ENCODE measurements at regions not wholly inside any gene's neighbourhood (a gene's known extent, or its start where the extent isn't known, plus 50 kb on each side); places are given as distances from the start of the nearest gene placed in this dataset.

DNA sequence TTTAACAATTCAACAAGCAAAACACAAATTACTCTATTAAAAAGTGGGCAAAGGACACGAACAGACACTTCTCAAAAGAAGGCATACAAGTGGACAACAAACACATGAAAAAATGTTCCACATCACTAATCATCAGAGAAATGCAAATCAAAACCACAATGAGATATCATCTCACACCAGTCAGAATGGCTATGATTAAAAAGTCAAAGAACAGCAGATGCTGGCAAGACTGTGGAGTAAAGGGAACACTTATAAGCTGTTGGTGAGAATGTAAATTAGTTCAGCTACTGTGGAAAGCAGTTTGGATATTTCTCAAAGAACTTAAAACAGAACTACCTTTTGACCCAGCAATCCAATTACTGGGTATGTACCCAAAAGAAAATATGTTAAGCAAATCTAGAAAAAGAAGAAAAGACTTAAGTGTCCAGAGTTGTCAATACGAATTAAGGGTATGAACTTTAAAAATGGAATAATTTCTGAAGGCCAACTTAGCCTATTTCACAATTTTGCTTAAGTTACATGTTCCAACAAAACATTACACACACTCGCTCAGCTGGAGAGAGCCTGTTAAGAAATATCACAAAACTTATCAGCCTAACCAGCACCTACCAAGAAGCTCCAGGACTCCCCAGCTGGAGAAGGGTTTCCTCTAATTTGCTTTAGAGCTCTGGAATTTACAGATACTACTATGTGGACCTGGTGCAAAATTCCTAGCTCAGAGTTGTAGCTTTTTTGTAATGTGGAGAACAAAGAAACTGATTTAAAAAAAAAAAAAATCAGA is 232.1 kb downstream of the DUSP10 start:
- no peaks in the 10 kb centered on the region for H3K36me3 ChIP-seq
- H3K4me3 ChIP-seq: no peak overlapping the region
- ATAC-seq (no peak), DNase-seq (no peak), FAIRE-seq (no peak)
- H3K9me3 ChIP-seq: no peaks in the 10 kb centered on the region
- H3K4me1 ChIP-seq: no peaks in the 10 kb centered on the region
- no peak overlapping the region for H3K27ac ChIP-seq
- H3K27me3 ChIP-seq: no peaks in the 10 kb centered on the region
- no peak for TF ChIP-seq CTCF (IDR thresholded peaks at IDR 0.05)
- WGBS, 2 donors: 71 to 74% methylated on average over 3 of the region's 3 CpGs
- intact Hi-C loops (cut with DNase I): no loop called here

DNA sequence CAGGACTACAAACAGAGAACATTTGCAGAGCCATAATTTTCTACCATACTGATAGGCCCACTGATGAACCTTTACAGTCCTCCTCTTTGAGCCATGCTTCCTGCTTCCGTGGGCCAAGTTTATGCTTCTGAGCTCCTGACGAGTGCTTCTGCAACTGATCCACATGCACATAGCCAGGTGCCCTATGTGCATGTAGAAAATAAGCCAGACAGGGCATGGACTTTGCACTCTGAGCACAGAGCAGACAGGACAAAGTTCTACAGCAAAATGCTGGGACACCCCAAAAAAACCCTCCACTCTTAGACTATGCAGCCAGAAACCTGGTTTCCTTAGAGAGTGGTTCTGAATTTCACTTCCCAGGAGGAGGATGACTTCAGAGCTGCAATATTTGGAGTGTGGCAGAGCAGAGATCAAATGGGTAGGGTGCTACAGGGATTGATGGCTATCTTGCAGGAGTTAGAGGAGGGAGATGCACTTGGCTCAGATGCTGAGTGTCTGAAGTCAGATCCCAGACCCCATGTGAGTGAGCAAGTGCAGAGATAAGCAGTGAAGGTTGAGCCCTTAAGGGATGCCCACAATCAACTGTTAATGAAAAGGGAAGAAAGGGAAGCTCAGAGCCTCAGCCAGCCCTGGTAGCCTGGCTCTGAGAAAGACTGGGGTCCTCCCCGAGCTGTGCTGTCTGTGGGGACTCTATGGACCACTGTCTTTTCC is 230.9 kb downstream of the DUSP10 start:
- Histone ChIP-seq H3K36me3 (no peaks in the 10 kb centered on the region), H3K27ac (no peak overlapping the region), H3K4me3 (no peak overlapping the region), H3K4me1 (no peaks in the 10 kb centered on the region), H3K27me3 (no peaks in the 10 kb centered on the region), H3K9me3 (no peaks in the 10 kb centered on the region)
- ATAC-seq (peak in 1 of 4 donors; percentile 25), FAIRE-seq (no peak), DNase-seq (no peak)
- WGBS, 2 donors: 39 to 52% methylated on average over 3 of the region's 3 CpGs
- intact Hi-C loops (cut with DNase I): no loop called here
- no peak for TF ChIP-seq CTCF (IDR thresholded peaks at IDR 0.05)

GRCh38 chr1:221511797-221512196 is 230.1 kb downstream of the DUSP10 start:
- Histone ChIP-seq H3K4me3 (no peak overlapping the region), H3K36me3 (no peaks in the 10 kb centered on the region), H3K27ac (no peak overlapping the region), H3K4me1 (no peaks in the 10 kb centered on the region), H3K9me3 (no peaks in the 10 kb centered on the region), H3K27me3 (no peaks in the 10 kb centered on the region)
- DNase-seq (no peak), ATAC-seq (no peak), FAIRE-seq (no peak)
- no peak for TF ChIP-seq CTCF (IDR thresholded peaks at IDR 0.05)
- 53 to 63% methylated on average over 3 of the region's 3 CpGs for WGBS, 2 donors
- intact Hi-C loops (cut with DNase I): no loop called here

- FAIRE-seq: no peak
- no peak for DNase-seq
- ATAC-seq: no peak
- no peak for TF ChIP-seq CTCF (IDR thresholded peaks at IDR 0.05)
- Histone ChIP-seq H3K27ac (no peak overlapping the region), H3K4me3 (no peak overlapping the region), H3K36me3 (no peaks in the 10 kb centered on the region), H3K27me3 (no peaks in the 10 kb centered on the region), H3K4me1 (no peaks in the 10 kb centered on the region), H3K9me3 (no peaks in the 10 kb centered on the region)
- intact Hi-C loops (cut with DNase I): no loop called here
These were observed 227.1 kb downstream of the DUSP10 start for GRCh38 chr1:221514806-221515205.

DNA sequence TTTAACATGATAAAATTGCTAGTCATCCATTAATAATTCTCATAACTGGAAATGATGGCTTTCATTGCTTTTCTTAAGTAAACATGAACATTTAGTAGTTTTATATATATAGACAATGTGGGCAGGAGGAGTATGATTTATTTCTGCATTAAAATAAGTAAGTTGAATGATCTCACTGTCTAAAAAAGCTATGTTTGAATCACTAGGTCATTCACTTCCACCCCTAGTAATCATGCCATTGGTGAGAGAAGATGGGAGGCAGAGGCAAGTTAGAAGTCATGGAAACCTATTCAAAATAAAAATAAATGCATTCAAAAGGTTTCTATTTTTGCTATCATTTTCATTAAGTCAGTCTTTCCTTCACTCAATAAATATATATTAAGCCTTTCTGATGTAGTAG is 226.4 kb downstream of the DUSP10 start:
- ATAC-seq (no peak), DNase-seq (no peak), FAIRE-seq (no peak)
- no peaks in the 10 kb centered on the region for H3K36me3 ChIP-seq
- H3K9me3 ChIP-seq: no peaks in the 10 kb centered on the region
- intact Hi-C loops (cut with DNase I): no loop called here
- no peak for TF ChIP-seq CTCF (IDR thresholded peaks at IDR 0.05)
- no peak overlapping the region for H3K27ac ChIP-seq
- no peaks in the 10 kb centered on the region for H3K27me3 ChIP-seq
- no peaks in the 10 kb centered on the region for H3K4me1 ChIP-seq
- H3K4me3 ChIP-seq: no peak overlapping the region
